NB4 (cell line): ENCODE measurements at regions not wholly inside any gene's neighbourhood (a gene's known extent, or its start where the extent isn't known, plus 50 kb on each side); places are given as distances from the start of the nearest gene placed in this dataset.

ENCODE experiments used
- TF ChIP-seq, protein P1 (sequence below): IDR thresholded peaks from one replicate; pipeline ENCODE4 v1.5.1; 2012; ENCODE audit warnings: low read depth, low read length
- TF ChIP-seq, protein P2 (sequence below): IDR thresholded peaks from 2 replicates; pipeline ENCODE4 v1.6.1; 2011; ENCODE audit warnings: low read depth, low read length

DNA sequence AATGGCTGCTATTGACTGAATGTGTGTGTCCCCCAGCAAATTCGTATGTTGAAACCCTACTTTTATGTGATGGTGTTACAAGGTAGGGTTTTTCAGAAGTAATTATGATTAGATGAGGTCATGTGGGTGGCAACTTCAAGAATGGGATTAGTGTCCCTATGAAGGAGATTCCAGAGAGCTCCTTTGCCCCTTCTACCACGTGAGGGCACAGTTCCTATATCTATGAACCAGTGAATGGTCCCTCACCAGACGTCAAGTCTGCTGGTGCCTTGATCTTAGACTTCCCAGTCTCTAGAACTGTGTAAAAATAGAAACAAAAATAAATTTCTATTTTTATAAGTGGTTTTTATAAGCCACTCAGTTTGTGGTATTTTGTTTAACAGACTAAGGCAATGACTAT is 1137.6 kb upstream of the IGFBP7 start:
- TF ChIP-seq, protein P1, sequence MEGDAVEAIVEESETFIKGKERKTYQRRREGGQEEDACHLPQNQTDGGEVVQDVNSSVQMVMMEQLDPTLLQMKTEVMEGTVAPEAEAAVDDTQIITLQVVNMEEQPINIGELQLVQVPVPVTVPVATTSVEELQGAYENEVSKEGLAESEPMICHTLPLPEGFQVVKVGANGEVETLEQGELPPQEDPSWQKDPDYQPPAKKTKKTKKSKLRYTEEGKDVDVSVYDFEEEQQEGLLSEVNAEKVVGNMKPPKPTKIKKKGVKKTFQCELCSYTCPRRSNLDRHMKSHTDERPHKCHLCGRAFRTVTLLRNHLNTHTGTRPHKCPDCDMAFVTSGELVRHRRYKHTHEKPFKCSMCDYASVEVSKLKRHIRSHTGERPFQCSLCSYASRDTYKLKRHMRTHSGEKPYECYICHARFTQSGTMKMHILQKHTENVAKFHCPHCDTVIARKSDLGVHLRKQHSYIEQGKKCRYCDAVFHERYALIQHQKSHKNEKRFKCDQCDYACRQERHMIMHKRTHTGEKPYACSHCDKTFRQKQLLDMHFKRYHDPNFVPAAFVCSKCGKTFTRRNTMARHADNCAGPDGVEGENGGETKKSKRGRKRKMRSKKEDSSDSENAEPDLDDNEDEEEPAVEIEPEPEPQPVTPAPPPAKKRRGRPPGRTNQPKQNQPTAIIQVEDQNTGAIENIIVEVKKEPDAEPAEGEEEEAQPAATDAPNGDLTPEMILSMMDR = peak; percentile 17
- TF ChIP-seq, protein P2, sequence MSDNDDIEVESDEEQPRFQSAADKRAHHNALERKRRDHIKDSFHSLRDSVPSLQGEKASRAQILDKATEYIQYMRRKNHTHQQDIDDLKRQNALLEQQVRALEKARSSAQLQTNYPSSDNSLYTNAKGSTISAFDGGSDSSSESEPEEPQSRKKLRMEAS = no peak
